Kidney (tissue), 13 donors: ENCODE measurements at regions not wholly inside any gene's neighbourhood (a gene's known extent, or its start where the extent isn't known, plus 50 kb on each side); places are given as distances from the start of the nearest gene placed in this dataset.

Experiments used
- DNase-seq, 5 donors: peaks; one replicate each; pipeline ENCODE4 v3.0.0-alpha.2; 2013 to 2020
- FAIRE-seq: peaks from 2 replicates; lab custom pipeline; 2012; peaks lifted over from hg19 to GRCh38; lab: Jason Lieb, UNC
- H3K27ac ChIP-seq, 2 donors: one replicate each; pipeline ENCODE4 v1.7.0; 2013; ENCODE audit warnings: low read depth in 2 of 2, low read length in 2 of 2, inconsistent platforms in 1 of 2
- H3K27me3 ChIP-seq: one replicate; pipeline ENCODE4 v1.7.1; 2013; ENCODE audit warnings: low read length, inconsistent platforms; ENCODE audit not compliant: control insufficient read depth, insufficient read depth
- H3K36me3 ChIP-seq, 3 donors: one replicate each; pipeline versions ENCODE4 v1.7.0 to v1.7.1; 2013; ENCODE audit warnings: low read length in 3 of 3, control low read depth in 1 of 3, inconsistent platforms in 1 of 3; ENCODE audit not compliant: insufficient read depth in 3 of 3, control insufficient read depth in 2 of 3
- H3K4me1 ChIP-seq, 3 donors: one replicate each; pipeline versions ENCODE4 v1.7.0 to v1.7.1; 2013; ENCODE audit warnings: low read length in 3 of 3, inconsistent platforms in 1 of 3, low read depth in 1 of 3; ENCODE audit not compliant: control insufficient read depth in 2 of 3, insufficient read depth in 2 of 3
- H3K4me3 ChIP-seq, 3 donors: one replicate each; pipeline versions ENCODE4 v1.7.0 to v1.8.1; 2013; ENCODE audit warnings: low read length in 3 of 3, control low read depth in 1 of 3, inconsistent platforms in 1 of 3
- H3K9ac ChIP-seq, 3 donors: one replicate each; pipeline versions ENCODE4 v1.7.0 to v1.7.1; 2013; ENCODE audit warnings: low read length in 3 of 3, control low read depth in 1 of 3, inconsistent platforms in 1 of 3
- H3K9me3 ChIP-seq, 3 donors: one replicate each; pipeline versions ENCODE4 v1.7.0 to v1.7.1; 2013; ENCODE audit warnings: low read length in 3 of 3, control low read depth in 1 of 3, inconsistent platforms in 1 of 3; ENCODE audit not compliant: control insufficient read depth in 2 of 3, insufficient read depth in 1 of 3
- CTCF ChIP-seq: IDR thresholded peaks from 3 replicates; pipeline ENCODE4 v1.5.1; 2012; ENCODE audit warnings: mild to moderate bottlenecking, moderate library complexity, borderline replicate concordance; ENCODE audit not compliant: insufficient read depth; ENCODE audit errors: extremely low read depth
- intact Hi-C: fragments of 100-400 bp; cut with DNase I; formaldehyde crosslinking; loops from one replicate; pipeline ENCODE4 v1.11.1; 2022
- donor health status: control.
- donor health status: control.
- donor health status: control.
- donor health status: control.
- donor health status: control.
- donor health status: DM: yes; HTN: yes; CAD: no.
- donor health status: Normal renal cell carcinoma (clear cell type).

- no peak overlapping the region for H3K27ac ChIP-seq
- FAIRE-seq (no peak), DNase-seq (no peak)
- peaks cover 0 to 2% (median 0%) of the 10 kb centered on the region in 3 donors for H3K4me1 ChIP-seq
- H3K4me3 ChIP-seq = no peak overlapping the region
- no peaks in the 10 kb centered on the region for H3K27me3 ChIP-seq
- intact Hi-C loops = no loop called here
- no peak overlapping the region for H3K9ac ChIP-seq
- H3K9me3 ChIP-seq = no peaks in the 10 kb centered on the region
- no peaks in the 10 kb centered on the region for H3K36me3 ChIP-seq
- no peak for TF ChIP-seq CTCF
Measured at GRCh38 chr22:19595532-19595931, 71.3 kb upstream of the CLDN5 start.

DNA sequence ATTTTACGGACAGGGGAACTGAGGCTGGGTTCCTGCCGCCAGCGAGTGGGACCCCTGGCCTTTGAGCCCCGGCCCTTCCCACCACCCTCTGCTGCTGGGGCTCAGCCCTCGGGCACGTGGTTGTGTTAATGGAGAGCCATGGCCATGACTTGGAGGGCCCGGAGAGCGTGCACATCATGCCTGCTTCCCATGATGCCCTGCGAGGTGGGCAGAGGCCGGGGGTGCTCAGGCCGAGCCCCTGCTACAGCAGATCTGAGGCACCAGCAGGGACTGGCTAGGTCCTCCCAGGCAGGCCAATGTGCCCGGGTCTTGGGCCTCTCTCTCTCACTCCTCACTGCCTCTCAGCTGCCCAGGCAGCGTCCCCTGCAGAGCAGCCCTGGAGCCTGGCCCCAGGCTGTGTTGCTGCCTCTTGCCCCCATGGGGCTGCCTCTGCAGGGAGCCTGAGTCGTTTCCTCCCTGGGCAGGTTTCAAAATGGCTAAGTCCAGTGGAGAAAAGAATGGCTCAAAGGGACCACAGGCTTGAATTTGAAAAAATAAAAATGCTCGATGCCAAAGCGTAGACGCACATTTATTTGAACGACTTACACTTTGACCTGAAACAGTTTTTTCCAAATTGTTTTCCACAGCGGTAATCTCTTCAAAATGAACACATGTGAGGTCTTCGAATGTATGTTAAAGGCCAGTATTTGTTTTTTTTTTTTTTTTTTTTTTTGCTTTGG lies 72.6 kb upstream of the CLDN5 start:
- DNase-seq (no peak), FAIRE-seq (no peak)
- Histone ChIP-seq H3K9ac (no peak overlapping the region), H3K27ac (no peak overlapping the region), H3K4me3 (no peak overlapping the region), H3K9me3 (no peaks in the 10 kb centered on the region), H3K36me3 (no peaks in the 10 kb centered on the region), H3K27me3 (no peaks in the 10 kb centered on the region), H3K4me1 (peaks cover 0 to 2% (median 0%) of the 10 kb centered on the region in 3 donors)
- no peak for TF ChIP-seq CTCF
- intact Hi-C loops = no loop called here

- Histone ChIP-seq H3K9ac (no peak overlapping the region), H3K27ac (no peak overlapping the region), H3K27me3 (no peaks in the 10 kb centered on the region), H3K9me3 (no peaks in the 10 kb centered on the region), H3K4me3 (no peak overlapping the region), H3K4me1 (peaks cover 0 to 2% (median 0%) of the 10 kb centered on the region in 3 donors), H3K36me3 (no peaks in the 10 kb centered on the region)
- no peak for TF ChIP-seq CTCF
- FAIRE-seq = no peak
- DNase-seq = no peak
- intact Hi-C loops = no loop called here
Measured at GRCh38 chr22:19597399-19597735, 73.2 kb upstream of the CLDN5 start.
